ENCODE measurements at regions not wholly inside any gene's neighbourhood (a gene's known extent, or its start where the extent isn't known, plus 50 kb on each side); places are given as distances from the start of the nearest gene placed in this dataset.

DNA sequence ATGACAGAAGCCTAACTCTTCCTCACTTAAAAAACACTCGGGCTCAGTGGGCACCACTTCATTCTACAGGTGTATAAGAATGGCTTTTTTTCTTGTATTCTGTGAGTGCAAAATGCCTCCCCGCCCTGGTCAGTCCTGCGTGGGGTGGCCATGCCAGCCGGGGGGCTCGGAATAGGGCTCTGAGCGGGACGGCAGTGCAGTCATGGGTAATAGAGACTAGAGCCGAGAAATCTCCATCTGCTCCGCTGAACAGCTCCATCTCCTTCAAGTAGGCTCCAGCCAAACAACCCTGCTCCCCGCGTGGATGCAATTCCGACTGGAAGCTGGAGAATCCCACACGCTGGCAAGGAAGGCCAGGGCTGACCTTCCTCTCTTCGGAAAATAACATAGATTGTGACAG is 317.0 kb upstream of the IRX4 start:
- no peak overlapping the region for H3K27ac ChIP-seq
- TF ChIP-seq ZFX (IDR thresholded peaks at IDR 0.05; ENCODE audit: borderline replicate concordance) (no peak), CTCF (IDR thresholded peaks at IDR 0.05) (no peak)

DNA sequence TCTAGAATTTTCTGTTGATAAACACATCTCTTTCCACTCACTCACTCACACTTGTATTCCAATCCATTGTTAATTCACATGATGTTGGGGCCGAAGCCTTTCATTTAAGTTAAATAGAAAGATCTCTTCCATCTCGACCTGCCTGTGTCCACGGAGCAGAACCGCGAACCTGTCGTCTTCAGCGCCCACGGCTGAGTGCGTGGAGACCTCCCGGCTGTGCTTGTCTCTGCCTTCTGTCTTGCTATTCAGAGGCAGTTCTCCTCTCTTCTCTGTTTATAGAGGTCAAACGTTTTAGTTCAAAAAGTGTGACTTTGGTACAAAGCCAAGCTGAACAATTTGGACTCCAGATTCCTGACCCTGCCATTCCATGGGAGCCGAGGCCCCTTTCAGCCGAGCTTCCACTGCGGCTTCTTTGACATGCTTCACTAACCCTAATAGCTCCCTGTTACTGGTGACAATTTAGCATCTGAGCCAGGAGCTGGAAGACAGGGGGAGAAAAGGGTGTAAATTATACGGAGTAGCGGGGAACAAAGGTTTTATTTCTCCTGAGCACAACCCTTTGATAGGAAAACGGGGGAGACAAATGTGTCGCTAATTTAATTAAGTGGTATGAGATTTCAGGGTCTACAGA is 314.4 kb upstream of the IRX4 start:
- TF ChIP-seq ZFX (IDR thresholded peaks at IDR 0.05; ENCODE audit: borderline replicate concordance) (no peak), CTCF (IDR thresholded peaks at IDR 0.05) (no peak)
- H3K27ac ChIP-seq: no peak overlapping the region

GRCh38 chr5:2196416-2196815 is 313.7 kb upstream of the IRX4 start:
- no peak overlapping the region for H3K27ac ChIP-seq
- TF ChIP-seq ZFX (IDR thresholded peaks at IDR 0.05; ENCODE audit: borderline replicate concordance) (no peak), CTCF (IDR thresholded peaks at IDR 0.05) (no peak)

DNA sequence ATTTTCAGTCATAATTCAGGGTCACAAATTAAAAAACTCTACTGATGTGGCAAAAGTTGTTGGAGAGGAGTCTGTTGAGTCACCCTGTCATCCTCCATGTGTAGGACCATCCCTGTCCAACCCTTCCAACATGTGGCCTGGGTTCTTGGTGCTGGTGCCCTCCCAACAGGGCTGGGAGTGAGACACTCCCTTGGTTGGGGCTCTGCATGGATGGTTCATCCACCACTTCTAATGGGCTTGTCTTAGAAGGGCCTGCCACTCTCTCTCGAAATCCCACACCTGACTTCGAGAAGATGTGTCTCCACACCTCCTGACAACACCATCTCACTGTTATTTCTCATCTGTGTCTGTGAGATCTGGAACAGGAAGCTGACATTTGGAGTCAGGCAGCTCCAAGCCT is 312.2 kb upstream of the IRX4 start:
- TF ChIP-seq CTCF (IDR thresholded peaks at IDR 0.05): no peak
- TF ChIP-seq ZFX (IDR thresholded peaks at IDR 0.05; ENCODE audit: borderline replicate concordance): no peak

DNA sequence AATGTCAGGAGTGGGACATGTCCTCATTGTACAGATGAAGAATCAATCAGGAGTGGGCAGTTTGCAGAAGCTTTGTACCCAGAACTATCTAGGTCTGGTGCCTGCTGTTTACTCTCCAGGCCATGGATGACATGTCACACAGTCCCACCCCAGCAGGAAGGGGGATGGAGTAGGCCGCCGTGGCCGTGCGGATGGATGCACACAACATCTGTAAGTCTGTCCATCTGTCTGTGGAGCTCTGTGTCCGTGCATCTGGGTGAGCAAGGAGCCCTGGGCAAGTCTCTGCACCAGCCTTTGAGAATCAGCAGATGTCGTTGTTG is 311.5 kb upstream of the IRX4 start:
- H3K27ac ChIP-seq: no peak overlapping the region
- TF ChIP-seq ZFX (IDR thresholded peaks at IDR 0.05; ENCODE audit: borderline replicate concordance) (no peak), CTCF (IDR thresholded peaks at IDR 0.05) (no peak)

More for the DNA sequence above, 312.2 kb upstream of the IRX4 start:
- H3K27ac ChIP-seq: no peak overlapping the region

DNA sequence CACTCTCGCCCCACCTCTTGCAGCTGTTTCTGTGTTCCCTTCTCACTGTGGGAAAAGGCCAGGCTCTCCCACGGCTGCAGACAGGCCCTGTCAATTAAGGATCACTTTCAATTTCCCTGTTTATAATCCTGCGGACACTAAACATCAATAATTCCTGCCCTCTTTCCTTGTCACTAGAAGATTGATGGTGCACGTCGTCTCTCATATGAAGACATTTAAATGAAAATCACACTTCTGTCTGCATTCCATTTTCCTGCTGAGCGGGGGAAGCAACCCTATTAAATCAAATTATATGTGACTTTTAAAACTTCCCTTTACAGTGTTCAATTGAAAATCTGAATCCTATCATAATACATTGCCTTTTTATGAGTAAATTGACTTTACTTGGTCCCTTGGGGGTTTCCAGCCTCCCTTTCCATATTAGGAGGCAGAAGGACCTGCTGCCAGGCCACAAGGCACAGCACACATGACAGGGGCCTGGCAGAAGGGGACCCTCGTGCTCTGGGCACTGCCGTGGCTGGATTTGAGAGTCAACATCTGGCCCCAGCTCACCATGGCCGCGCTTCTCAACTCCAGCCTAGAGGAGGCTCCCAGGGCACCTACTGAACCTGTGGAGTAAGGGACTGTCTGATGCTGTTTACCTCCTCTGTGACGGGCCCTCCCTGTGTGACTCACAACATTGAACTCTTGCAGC is 311.0 kb upstream of the IRX4 start:
- no peak overlapping the region for H3K27ac ChIP-seq
- TF ChIP-seq ZFX (IDR thresholded peaks at IDR 0.05; ENCODE audit: borderline replicate concordance) (no peak), CTCF (IDR thresholded peaks at IDR 0.05) (no peak)

- no peak for TF ChIP-seq ZFX (IDR thresholded peaks at IDR 0.05; ENCODE audit: borderline replicate concordance)
- no peak for TF ChIP-seq CTCF (IDR thresholded peaks at IDR 0.05)
- H3K27ac ChIP-seq: no peak overlapping the region
These were observed 310.4 kb upstream of the IRX4 start for GRCh38 chr5:2193142-2193541.
